Immature natural killer cell (primary cell): ENCODE measurements at regions not wholly inside any gene's neighbourhood (a gene's known extent, or its start where the extent isn't known, plus 50 kb on each side); places are given as distances from the start of the nearest gene placed in this dataset.

Source experiments
- DNase-seq, 3 donors: peaks; one replicate each; pipeline ENCODE4 v3.0.0; 2022; ENCODE audit warnings: mixed read lengths in 1 of 3
- H3K27ac Mint-ChIP-seq, 6 donors: one replicate each; pipeline ENCODE4 v1.8.0; 2020; ENCODE audit warnings: mixed read lengths in 6 of 6, mild to moderate bottlenecking in 5 of 6, inconsistent platforms in 4 of 6, moderate library complexity in 3 of 6
- H3K27me3 Mint-ChIP-seq, 3 donors: one replicate each; pipeline ENCODE4 v1.8.0; 2020 to 2021; ENCODE audit warnings: low read depth in 3 of 3, mild to moderate bottlenecking in 3 of 3, mixed read lengths in 3 of 3, moderate library complexity in 3 of 3, inconsistent platforms in 1 of 3
- H3K36me3 Mint-ChIP-seq, 3 donors: one replicate each; pipeline ENCODE4 v1.8.0; 2020; ENCODE audit warnings: mixed read lengths in 3 of 3, inconsistent platforms in 2 of 3, mild to moderate bottlenecking in 2 of 3
- H3K4me1 Mint-ChIP-seq, 2 donors: one replicate each; pipeline ENCODE4 v1.8.0; 2020; ENCODE audit warnings: inconsistent platforms in 2 of 2, mild to moderate bottlenecking in 2 of 2, mixed read lengths in 2 of 2, moderate library complexity in 1 of 2
- H3K4me3 Mint-ChIP-seq, 5 donors: one replicate each; pipeline ENCODE4 v1.8.0; 2020; ENCODE audit warnings: mild to moderate bottlenecking in 5 of 5, mixed read lengths in 5 of 5, inconsistent platforms in 3 of 5, moderate library complexity in 3 of 5
- H3K9me3 Mint-ChIP-seq, 6 donors: one replicate each; pipeline ENCODE4 v1.8.0; 2020; ENCODE audit warnings: mild to moderate bottlenecking in 6 of 6, mixed read lengths in 6 of 6, inconsistent platforms in 4 of 6, moderate library complexity in 3 of 6

GRCh38 chr6:19158586-19158985 lies 678.6 kb upstream of the ID4 start:
- Mint-ChIP-seq H3K4me3 (no peak overlapping the region), H3K36me3 (no peaks in the 10 kb centered on the region), H3K4me1 (no peaks in the 10 kb centered on the region), H3K27me3 (no peaks in the 10 kb centered on the region), H3K9me3 (peaks cover 0 to 13% (median 5%) of the 10 kb centered on the region in 6 donors), H3K27ac (no peak overlapping the region)
- no peak for DNase-seq

GRCh38 chr6:19159089-19159488 lies 678.1 kb upstream of the ID4 start:
- DNase-seq, result no peak

DNA sequence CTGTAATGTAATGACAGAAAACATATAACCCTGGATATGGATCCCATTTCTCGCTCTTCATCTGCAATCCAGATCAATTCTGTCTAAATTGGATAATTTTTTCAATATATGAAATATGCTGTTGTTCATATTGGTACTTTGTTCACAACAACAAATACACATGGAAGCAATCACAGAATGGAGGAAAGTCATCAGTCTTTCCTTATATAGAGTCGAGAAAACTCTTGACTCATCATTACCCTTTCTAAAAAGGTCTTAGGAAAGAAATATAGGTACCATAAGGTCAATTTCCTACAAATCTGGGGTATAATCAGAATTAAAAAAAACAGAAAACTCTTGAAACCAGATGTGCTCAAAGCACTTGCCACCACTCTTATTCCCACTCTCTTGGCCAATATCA lies 677.6 kb upstream of the ID4 start:
- no peaks in the 10 kb centered on the region for H3K36me3 Mint-ChIP-seq
- no peaks in the 10 kb centered on the region for H3K4me1 Mint-ChIP-seq
- H3K27ac Mint-ChIP-seq, result no peak overlapping the region
- peaks cover 0 to 16% (median 4%) of the 10 kb centered on the region in 6 donors for H3K9me3 Mint-ChIP-seq
- no peak for DNase-seq
- H3K4me3 Mint-ChIP-seq, result no peak overlapping the region
- no peaks in the 10 kb centered on the region for H3K27me3 Mint-ChIP-seq

More at GRCh38 chr6:19159089-19159488, 678.1 kb upstream of the ID4 start:
- H3K27ac Mint-ChIP-seq, result no peak overlapping the region
- no peak overlapping the region for H3K4me3 Mint-ChIP-seq
- no peaks in the 10 kb centered on the region for H3K36me3 Mint-ChIP-seq
- H3K9me3 Mint-ChIP-seq, result peaks cover 0 to 13% (median 4%) of the 10 kb centered on the region in 6 donors
- no peaks in the 10 kb centered on the region for H3K27me3 Mint-ChIP-seq
- H3K4me1 Mint-ChIP-seq, result no peaks in the 10 kb centered on the region

DNA sequence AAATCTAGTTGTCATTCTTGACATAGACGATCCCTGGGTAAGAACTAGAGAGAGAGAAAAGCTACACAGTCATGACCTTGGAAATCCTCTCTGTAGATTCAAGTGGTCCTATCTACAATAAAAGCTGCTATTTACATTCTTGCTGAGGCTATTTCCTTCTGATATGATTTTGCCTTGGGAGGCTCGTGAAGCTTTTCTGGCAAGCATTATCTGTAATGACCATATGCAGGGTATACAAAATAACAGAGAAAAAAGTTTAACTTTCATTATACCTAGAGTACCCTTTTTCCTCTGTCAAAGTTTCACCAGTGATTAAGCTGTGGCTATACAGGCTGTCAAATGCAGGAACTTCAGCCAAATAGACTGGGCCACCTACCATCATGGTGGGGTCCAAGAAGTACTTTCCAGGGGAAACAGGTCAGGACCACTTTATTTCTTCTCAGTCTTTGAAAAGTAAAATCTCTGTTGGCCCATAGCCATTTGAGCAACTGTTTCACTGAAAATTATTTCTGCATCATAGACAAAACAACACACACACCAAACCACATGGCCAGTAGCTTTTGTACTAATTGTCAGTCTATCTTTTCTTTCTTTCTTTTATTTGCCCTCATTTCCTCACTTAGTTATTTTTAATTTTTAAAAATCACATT lies 677.0 kb upstream of the ID4 start:
- no peak for DNase-seq
- peaks cover 0 to 22% (median 5%) of the 10 kb centered on the region in 6 donors for H3K9me3 Mint-ChIP-seq
- H3K27me3 Mint-ChIP-seq, result no peaks in the 10 kb centered on the region
- no peaks in the 10 kb centered on the region for H3K4me1 Mint-ChIP-seq
- H3K4me3 Mint-ChIP-seq, result no peak overlapping the region
- H3K27ac Mint-ChIP-seq, result no peak overlapping the region
- no peaks in the 10 kb centered on the region for H3K36me3 Mint-ChIP-seq

- Mint-ChIP-seq H3K27ac (no peak overlapping the region), H3K36me3 (peaks cover 0 to 3% (median 0%) of the 10 kb centered on the region in 3 donors), H3K4me1 (no peaks in the 10 kb centered on the region), H3K4me3 (no peak overlapping the region), H3K27me3 (no peaks in the 10 kb centered on the region), H3K9me3 (peaks cover 0 to 54% (median 6%) of the 10 kb centered on the region in 6 donors)
- no peak for DNase-seq
Measured at GRCh38 chr6:19167251-19167650, 669.9 kb upstream of the ID4 start.

- Mint-ChIP-seq H3K27me3 (no peaks in the 10 kb centered on the region), H3K9me3 (peaks cover 8 to 54% (median 10%) of the 10 kb centered on the region in 6 donors), H3K4me3 (no peak overlapping the region), H3K36me3 (peaks cover 0 to 3% (median 0%) of the 10 kb centered on the region in 3 donors), H3K4me1 (no peaks in the 10 kb centered on the region), H3K27ac (no peak overlapping the region)
- no peak for DNase-seq
Measured at GRCh38 chr6:19169366-19169765, 667.8 kb upstream of the ID4 start.

GRCh38 chr6:19175023-19175422 lies 662.1 kb upstream of the ID4 start:
- no peak for DNase-seq
- Mint-ChIP-seq H3K9me3 (peaks cover 5 to 39% (median 20%) of the 10 kb centered on the region in 6 donors), H3K4me1 (no peaks in the 10 kb centered on the region), H3K36me3 (peaks cover 0 to 3% (median 0%) of the 10 kb centered on the region in 3 donors), H3K27me3 (no peaks in the 10 kb centered on the region), H3K4me3 (no peak overlapping the region), H3K27ac (no peak overlapping the region)

DNA sequence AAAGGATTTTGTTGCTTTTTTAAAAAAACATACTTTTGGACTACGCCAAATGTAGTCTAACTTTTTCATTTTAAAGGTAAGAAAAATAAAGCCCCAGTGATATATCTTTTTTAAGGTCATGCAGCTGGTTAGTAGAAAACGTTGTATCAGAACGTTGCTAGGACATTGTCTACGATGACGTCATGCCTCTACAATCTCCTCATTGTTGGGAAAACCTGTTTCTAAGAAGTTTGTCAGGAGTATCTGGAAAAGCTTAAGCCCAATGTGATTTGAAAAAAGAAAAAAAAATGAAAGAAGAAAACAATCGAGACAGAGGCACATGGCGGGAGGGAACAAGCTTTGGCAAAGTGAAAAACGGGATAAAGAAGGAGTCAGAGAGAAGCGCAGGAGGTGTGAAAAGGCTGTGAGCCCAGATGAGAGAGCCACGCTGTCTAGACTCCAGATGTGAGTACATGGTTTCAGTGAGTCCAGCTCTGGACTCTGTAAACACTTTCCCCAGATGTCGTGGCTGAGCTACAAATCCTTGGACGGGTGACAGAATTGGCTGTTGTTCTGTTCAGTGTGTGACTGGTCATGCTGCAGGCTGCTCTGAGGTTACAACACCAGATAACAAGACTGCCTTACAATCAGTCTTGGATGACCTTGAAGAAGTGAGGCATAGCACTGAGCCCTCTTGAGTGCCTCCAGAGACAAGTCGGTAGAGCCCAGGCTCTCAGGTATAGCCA lies 656.7 kb upstream of the ID4 start:
- Mint-ChIP-seq H3K9me3 (peaks cover 2 to 36% (median 22%) of the 10 kb centered on the region in 6 donors), H3K27ac (peak overlapping the region in 1 of 6 donors; percentile 29), H3K4me1 (no peaks in the 10 kb centered on the region), H3K4me3 (no peak overlapping the region), H3K36me3 (no peaks in the 10 kb centered on the region), H3K27me3 (no peaks in the 10 kb centered on the region)
- DNase-seq, result no peak

DNA sequence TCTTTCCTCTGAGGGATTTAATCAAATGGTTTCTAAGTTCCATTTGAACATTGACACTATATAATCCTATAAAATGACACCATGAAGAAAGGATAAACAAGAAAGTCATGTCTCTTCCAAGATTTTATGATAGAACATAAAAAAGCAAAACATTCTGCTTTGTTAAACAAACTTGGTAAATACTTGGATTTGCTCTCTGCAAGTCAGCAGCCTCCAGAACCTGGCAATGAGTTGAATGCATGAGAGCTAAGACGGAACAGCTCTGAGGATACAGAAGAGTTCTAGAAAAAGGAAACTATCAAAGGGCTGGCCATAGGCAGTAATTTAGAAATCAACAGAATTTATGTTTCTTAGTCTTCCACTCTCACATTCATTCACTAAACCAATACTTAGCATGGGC lies 656.0 kb upstream of the ID4 start:
- Mint-ChIP-seq H3K27ac (no peak overlapping the region), H3K4me1 (no peaks in the 10 kb centered on the region), H3K4me3 (no peak overlapping the region), H3K36me3 (no peaks in the 10 kb centered on the region), H3K9me3 (peaks cover 2 to 36% (median 22%) of the 10 kb centered on the region in 6 donors), H3K27me3 (no peaks in the 10 kb centered on the region)
- DNase-seq, result no peak

- H3K4me3 Mint-ChIP-seq, result no peak overlapping the region
- H3K4me1 Mint-ChIP-seq, result no peaks in the 10 kb centered on the region
- no peak overlapping the region for H3K27ac Mint-ChIP-seq
- no peak for DNase-seq
- peaks cover 0 to 21% (median 5%) of the 10 kb centered on the region in 6 donors for H3K9me3 Mint-ChIP-seq
- H3K36me3 Mint-ChIP-seq, result no peaks in the 10 kb centered on the region
- H3K27me3 Mint-ChIP-seq, result no peaks in the 10 kb centered on the region
Measured at GRCh38 chr6:19193624-19194023, 643.5 kb upstream of the ID4 start.

- H3K4me1 Mint-ChIP-seq, result no peaks in the 10 kb centered on the region
- no peak for DNase-seq
- peaks cover 0 to 2% (median 2%) of the 10 kb centered on the region in 3 donors for H3K27me3 Mint-ChIP-seq
- H3K36me3 Mint-ChIP-seq, result no peaks in the 10 kb centered on the region
- H3K4me3 Mint-ChIP-seq, result no peak overlapping the region
- H3K27ac Mint-ChIP-seq, result no peak overlapping the region
- peaks cover 3 to 28% (median 10%) of the 10 kb centered on the region in 6 donors for H3K9me3 Mint-ChIP-seq
Measured at GRCh38 chr6:19204445-19204844, 632.7 kb upstream of the ID4 start.

DNA sequence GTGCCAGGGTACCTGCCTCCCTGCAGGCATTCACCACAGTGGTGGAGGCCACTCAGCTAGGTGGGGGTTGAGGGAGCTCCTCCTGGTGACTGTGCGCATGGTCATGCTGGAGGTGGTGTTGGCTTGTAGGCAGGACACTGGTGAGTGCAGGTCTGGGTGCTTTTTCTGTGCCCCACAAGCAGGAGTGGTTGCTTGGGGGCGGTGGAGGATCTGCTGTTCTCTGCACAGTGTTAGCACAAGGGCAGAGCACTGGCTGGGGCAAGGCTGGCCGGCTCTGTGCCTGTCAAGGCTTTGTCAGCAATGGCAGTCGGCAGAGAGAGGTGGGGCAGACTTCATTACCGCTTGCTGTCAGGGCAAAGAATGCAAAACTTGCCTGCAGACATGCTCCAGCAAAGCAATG lies 632.1 kb upstream of the ID4 start:
- Mint-ChIP-seq H3K36me3 (no peaks in the 10 kb centered on the region), H3K9me3 (peaks cover 2 to 22% (median 10%) of the 10 kb centered on the region in 6 donors), H3K27me3 (peaks cover 0 to 5% (median 2%) of the 10 kb centered on the region in 3 donors), H3K4me3 (no peak overlapping the region), H3K27ac (no peak overlapping the region), H3K4me1 (no peaks in the 10 kb centered on the region)
- DNase-seq, result no peak

DNA sequence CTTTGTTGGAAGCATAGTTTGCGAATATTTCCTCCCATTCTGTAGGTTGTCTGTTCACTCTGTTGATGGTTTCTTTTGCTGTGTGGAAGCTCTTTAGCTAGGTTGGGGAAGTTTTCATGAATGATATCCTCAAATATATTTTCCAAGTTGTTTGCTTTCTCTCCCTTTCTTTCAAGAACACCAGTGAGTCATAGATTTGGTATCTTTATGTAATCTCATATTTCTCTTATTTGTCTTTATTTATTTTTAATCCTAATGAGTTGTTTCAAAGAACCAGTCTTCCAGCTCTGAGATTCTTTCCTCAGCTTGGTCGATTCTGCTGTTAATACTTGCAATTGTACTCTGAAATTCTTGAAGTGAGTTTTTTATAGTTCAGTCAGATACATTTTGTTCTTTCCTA lies 628.0 kb upstream of the ID4 start:
- Mint-ChIP-seq H3K27me3 (peaks cover 0 to 5% (median 2%) of the 10 kb centered on the region in 3 donors), H3K4me3 (no peak overlapping the region), H3K36me3 (no peaks in the 10 kb centered on the region), H3K27ac (no peak overlapping the region), H3K4me1 (no peaks in the 10 kb centered on the region), H3K9me3 (peaks cover 0 to 13% (median 4%) of the 10 kb centered on the region in 6 donors)
- DNase-seq, result no peak

DNA sequence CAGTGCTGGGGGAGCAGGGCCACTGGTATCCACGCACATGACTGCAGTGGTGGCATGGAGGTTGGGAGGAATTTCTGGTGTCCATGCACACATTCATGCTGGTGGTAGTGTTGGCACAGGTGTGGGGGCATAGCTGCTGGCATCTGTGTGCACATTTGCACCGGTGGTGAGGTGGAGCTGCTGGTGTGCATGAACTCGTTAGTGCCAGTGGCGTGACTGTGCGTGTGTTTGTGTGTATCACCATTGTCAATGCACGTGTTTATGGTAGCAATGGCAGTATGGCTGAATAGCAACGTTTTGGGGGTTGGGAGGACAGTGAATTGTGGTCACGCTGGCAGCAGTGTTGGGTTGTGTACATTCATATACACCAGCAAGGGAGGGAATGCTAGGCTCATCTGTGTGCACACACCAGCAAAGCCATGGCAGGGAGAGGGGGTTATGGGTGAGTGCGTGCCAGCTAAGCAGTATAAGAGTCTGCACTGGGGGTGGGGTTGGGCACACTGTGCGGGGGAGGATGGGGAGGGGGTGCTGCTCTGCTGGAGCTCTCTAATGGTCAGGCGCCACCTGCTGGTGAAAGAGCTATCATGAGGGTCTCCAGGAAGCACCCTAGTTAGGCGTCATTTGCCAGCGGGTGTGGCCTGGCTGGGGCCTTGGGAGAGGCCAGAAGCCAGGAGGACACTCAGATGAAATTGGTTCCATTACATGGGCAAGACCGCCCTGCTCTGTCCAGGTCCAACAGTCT lies 626.1 kb upstream of the ID4 start:
- Mint-ChIP-seq H3K27me3 (peaks cover 0 to 5% (median 2%) of the 10 kb centered on the region in 3 donors), H3K36me3 (no peaks in the 10 kb centered on the region), H3K4me1 (no peaks in the 10 kb centered on the region), H3K4me3 (no peak overlapping the region), H3K27ac (no peak overlapping the region), H3K9me3 (peaks cover 0 to 14% (median 2%) of the 10 kb centered on the region in 6 donors)
- no peak for DNase-seq
